ENCODE measurements at regions not wholly inside any gene's neighbourhood (a gene's known extent, or its start where the extent isn't known, plus 50 kb on each side); places are given as distances from the start of the nearest gene placed in this dataset.

DNA sequence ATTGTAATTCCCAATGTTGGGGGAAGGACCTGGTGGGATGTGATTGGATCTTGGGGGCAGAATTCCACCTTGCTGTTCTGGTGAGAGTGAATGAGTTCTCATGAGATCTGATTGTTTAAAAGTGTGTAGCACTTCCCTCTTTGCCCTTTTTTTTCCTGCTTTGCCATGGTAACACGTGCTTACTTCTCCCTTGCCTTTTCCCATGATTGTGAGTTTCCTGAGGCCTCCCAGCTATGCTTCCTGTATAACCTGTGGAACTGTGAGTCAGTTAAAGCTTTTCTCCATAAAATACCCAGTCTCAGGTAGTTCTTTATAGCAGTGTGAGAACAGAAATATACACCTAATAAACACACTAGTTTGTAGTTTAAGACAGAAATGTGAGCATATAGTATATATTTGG, 166.8 kb upstream of the MAGI2 start:
- Histone ChIP-seq H3K4me1 (ENCODE audit: control insufficient read depth in 2 of 3, insufficient read depth in 2 of 3, low read depth in 1 of 3, low read length in 3 of 3) (no peaks in the 10 kb centered on the region), H3K9ac (ENCODE audit: low read length in 3 of 3) (no peak overlapping the region), H3K4me3 (ENCODE audit: low read length in 3 of 3) (no peak overlapping the region), H3K27ac (ENCODE audit: low read depth in 2 of 2, low read length in 2 of 2) (no peak overlapping the region), H3K36me3 (ENCODE audit: control insufficient read depth in 2 of 3, insufficient read depth in 3 of 3, low read length in 3 of 3) (no peaks in the 10 kb centered on the region), H3K27me3 (ENCODE audit: control insufficient read depth, insufficient read depth, low read length) (no peaks in the 10 kb centered on the region), H3K9me3 (ENCODE audit: control insufficient read depth in 2 of 3, insufficient read depth in 1 of 3, low read length in 3 of 3) (no peaks in the 10 kb centered on the region)
- TF ChIP-seq, protein P1, sequence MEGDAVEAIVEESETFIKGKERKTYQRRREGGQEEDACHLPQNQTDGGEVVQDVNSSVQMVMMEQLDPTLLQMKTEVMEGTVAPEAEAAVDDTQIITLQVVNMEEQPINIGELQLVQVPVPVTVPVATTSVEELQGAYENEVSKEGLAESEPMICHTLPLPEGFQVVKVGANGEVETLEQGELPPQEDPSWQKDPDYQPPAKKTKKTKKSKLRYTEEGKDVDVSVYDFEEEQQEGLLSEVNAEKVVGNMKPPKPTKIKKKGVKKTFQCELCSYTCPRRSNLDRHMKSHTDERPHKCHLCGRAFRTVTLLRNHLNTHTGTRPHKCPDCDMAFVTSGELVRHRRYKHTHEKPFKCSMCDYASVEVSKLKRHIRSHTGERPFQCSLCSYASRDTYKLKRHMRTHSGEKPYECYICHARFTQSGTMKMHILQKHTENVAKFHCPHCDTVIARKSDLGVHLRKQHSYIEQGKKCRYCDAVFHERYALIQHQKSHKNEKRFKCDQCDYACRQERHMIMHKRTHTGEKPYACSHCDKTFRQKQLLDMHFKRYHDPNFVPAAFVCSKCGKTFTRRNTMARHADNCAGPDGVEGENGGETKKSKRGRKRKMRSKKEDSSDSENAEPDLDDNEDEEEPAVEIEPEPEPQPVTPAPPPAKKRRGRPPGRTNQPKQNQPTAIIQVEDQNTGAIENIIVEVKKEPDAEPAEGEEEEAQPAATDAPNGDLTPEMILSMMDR (IDR thresholded peaks at IDR 0.05; ENCODE audit: borderline replicate concordance, extremely low read depth, insufficient read depth): no peak
- DNase-seq: peak in 1 of 5 donors; percentile 16
- no peak for FAIRE-seq
- intact Hi-C loops (cut with DNase I): no loop called here

DNA sequence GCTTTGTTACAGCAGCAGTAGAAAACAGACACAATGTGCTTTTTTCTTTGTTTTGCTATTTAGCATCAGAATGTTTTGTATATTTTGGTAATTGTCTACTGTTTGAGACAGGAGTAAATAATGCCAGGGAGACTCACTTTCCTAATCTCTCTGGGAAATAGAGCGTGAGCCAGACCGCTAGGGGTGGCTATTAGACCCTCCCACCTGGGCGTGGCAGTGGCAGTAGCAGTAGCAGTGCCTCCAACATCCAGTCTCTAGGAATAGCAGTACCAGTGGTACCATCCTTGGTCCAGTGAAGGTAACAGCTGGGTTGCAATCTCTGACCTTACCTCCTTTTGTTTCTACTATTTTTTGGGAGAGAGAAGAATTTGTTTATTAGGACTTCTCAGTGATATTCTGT, 165.7 kb upstream of the MAGI2 start:
- H3K27me3 ChIP-seq (ENCODE audit: control insufficient read depth, insufficient read depth, low read length): no peaks in the 10 kb centered on the region

DNA sequence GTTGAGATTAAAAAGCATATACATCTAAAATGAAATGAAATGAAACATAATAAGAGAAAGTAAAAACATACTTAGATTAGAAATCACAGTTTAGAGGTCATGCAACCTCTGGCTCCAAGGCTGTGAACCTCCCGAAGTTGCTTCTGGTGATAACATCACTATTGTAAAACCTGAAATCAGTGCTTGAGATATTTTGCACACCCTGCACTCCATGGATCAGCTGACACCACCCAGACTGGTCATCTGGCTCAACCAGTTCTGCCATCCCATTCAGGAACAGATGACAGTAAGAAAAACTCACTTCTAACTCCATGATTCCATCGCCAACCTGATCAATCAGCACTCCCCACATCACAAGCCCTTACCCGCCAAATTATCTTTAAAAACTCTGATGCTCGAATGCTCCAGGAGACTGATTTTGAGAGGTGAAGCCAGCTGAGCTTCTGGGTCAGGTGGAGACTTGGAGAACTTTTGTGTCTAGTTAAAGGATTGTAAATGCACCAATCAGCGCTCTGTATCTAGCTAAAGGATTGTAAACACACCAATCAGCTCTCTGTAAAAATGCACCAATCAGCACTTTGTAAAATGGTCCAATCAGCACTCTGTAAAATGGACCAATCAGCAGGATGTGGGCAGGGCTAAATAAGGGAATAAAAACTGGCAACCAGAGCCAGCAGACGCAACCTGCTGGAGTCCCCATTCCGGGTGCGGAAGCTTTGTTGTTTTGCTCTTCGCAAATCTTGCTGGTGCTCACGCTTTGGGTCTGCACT, 162.6 kb upstream of the MAGI2 start:
- no peak for FAIRE-seq
- intact Hi-C loops (cut with DNase I): no loop called here
- TF ChIP-seq, protein P1 (IDR thresholded peaks at IDR 0.05; ENCODE audit: borderline replicate concordance, extremely low read depth, insufficient read depth): no peak

More for the DNA sequence above, 165.7 kb upstream of the MAGI2 start:
- FAIRE-seq: no peak
- no peak overlapping the region for H3K4me3 ChIP-seq (ENCODE audit: low read length in 3 of 3)
- intact Hi-C loops (cut with DNase I): no loop called here
- H3K36me3 ChIP-seq (ENCODE audit: control insufficient read depth in 2 of 3, insufficient read depth in 3 of 3, low read length in 3 of 3): no peaks in the 10 kb centered on the region
- no peaks in the 10 kb centered on the region for H3K4me1 ChIP-seq (ENCODE audit: control insufficient read depth in 2 of 3, insufficient read depth in 2 of 3, low read depth in 1 of 3, low read length in 3 of 3)
- DNase-seq: no peak
- H3K9me3 ChIP-seq (ENCODE audit: control insufficient read depth in 2 of 3, insufficient read depth in 1 of 3, low read length in 3 of 3): no peaks in the 10 kb centered on the region
- no peak overlapping the region for H3K9ac ChIP-seq (ENCODE audit: low read length in 3 of 3)
- TF ChIP-seq, protein P1 (IDR thresholded peaks at IDR 0.05; ENCODE audit: borderline replicate concordance, extremely low read depth, insufficient read depth): no peak
- no peak overlapping the region for H3K27ac ChIP-seq (ENCODE audit: low read depth in 2 of 2, low read length in 2 of 2)

More for the DNA sequence above, 162.6 kb upstream of the MAGI2 start:
- no peak for DNase-seq
- H3K4me1 ChIP-seq (ENCODE audit: control insufficient read depth in 2 of 3, insufficient read depth in 2 of 3, low read depth in 1 of 3, low read length in 3 of 3): no peaks in the 10 kb centered on the region
- no peaks in the 10 kb centered on the region for H3K27me3 ChIP-seq (ENCODE audit: control insufficient read depth, insufficient read depth, low read length)
- no peak overlapping the region for H3K27ac ChIP-seq (ENCODE audit: low read depth in 2 of 2, low read length in 2 of 2)
- no peak overlapping the region for H3K4me3 ChIP-seq (ENCODE audit: low read length in 3 of 3)
- no peaks in the 10 kb centered on the region for H3K36me3 ChIP-seq (ENCODE audit: control insufficient read depth in 2 of 3, insufficient read depth in 3 of 3, low read length in 3 of 3)
- no peaks in the 10 kb centered on the region for H3K9me3 ChIP-seq (ENCODE audit: control insufficient read depth in 2 of 3, insufficient read depth in 1 of 3, low read length in 3 of 3)
- no peak overlapping the region for H3K9ac ChIP-seq (ENCODE audit: low read length in 3 of 3)
